ENCODE measurements at regions not wholly inside any gene's neighbourhood (a gene's known extent, or its start where the extent isn't known, plus 50 kb on each side); places are given as distances from the start of the nearest gene placed in this dataset.

DNA sequence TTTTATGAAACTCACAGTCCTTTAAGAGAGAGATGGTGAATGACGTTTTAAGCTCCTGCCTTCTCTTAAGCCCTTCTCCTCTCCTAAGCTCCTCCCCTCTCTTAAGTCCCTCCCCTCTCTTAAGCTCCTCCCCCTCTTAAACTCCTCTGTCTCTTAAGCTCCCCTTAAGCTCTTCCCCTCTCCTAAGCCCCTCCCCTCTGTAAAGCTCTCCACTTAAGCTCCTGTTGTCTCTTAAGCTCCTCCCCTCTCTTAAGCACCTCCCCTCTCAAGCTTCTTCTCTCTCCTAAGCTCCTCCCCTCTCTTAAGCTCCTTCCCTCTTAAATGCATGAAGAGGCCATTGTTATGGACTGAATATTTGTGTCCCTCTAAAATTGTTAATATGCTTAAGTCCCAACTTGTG lies 1180.6 kb upstream of the AUTS2 start:
- Histone ChIP-seq H3K27me3 (ENCODE audit: control insufficient read depth, insufficient read depth, low read length) (no peaks in the 10 kb centered on the region), H3K4me3 (ENCODE audit: low read length) (no peak overlapping the region), H3K9ac (ENCODE audit: low read length) (no peak overlapping the region), H3K4me1 (ENCODE audit: control insufficient read depth, low read depth, low read length) (no peaks in the 10 kb centered on the region), H3K36me3 (ENCODE audit: control insufficient read depth, low read depth, low read length) (no peaks in the 10 kb centered on the region), H3K9me3 (ENCODE audit: control insufficient read depth, low read depth, low read length) (no peaks in the 10 kb centered on the region), H3K27ac (ENCODE audit: low read length) (no peak overlapping the region)

DNA sequence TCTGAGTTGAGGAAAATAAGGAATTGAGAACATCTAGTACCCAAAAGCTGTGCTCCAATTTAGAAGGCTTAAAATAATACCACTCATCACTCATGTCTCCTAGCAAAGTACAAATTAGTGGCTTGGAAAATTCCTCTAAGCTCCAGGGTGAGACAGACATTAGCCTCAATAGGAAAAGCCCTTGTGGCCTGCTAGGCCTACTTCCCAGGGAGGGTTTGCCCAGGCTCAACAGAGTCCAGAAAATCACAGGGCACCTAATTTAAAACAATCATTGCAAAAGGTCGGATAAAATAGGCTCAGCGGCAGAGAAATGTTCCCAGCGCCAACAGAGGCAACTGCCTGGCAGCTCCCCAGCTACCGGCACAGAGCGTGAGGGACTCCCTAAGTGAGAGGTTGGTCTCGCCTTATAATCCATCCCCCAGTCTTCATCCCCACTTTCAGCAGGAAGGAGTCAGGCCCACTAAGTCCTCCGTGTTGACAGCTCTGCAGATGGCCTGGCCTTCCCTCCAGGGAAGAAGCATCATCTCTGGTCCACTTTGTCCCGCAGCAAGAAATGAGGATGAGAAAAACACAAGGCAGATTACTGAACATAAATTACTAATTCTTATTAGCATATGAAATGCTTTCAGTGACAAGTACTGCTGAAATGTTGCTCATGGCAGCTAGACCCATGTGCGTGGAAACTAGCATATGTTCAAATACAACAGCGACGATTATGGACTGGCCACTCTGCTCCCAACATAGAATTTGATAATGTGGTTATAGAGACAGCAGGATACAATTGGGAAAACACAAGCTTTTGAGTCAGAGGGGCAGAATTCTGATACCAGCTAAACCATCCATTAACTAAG lies 1177.7 kb upstream of the AUTS2 start:
- Histone ChIP-seq H3K9me3 (ENCODE audit: control insufficient read depth, low read depth, low read length) (no peaks in the 10 kb centered on the region), H3K36me3 (ENCODE audit: control insufficient read depth, low read depth, low read length) (no peaks in the 10 kb centered on the region), H3K4me3 (ENCODE audit: low read length) (no peak overlapping the region), H3K27ac (ENCODE audit: low read length) (no peak overlapping the region), H3K9ac (ENCODE audit: low read length) (no peak overlapping the region), H3K4me1 (ENCODE audit: control insufficient read depth, low read depth, low read length) (peaks cover 6% of the 10 kb centered on the region), H3K27me3 (ENCODE audit: control insufficient read depth, insufficient read depth, low read length) (no peaks in the 10 kb centered on the region)

DNA sequence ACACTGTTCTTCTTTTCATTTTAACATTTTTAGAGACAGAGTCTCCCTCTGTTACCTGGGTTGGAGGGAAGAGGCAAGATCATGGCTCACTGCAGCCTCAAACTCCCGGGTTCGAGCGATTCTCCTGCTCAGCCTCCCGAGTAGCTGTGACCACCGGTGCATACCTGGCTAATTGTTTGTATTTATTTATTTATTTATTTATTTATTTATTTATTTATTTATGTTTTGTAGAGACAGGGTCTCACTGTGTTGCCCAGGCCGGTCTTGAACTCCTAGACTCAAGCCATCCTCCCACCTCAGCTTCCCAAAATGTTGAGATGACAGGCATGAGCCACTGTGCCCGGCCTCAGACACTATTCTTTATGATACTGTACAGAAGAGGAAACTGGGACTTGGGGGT lies 1176.6 kb upstream of the AUTS2 start:
- Histone ChIP-seq H3K9me3 (ENCODE audit: control insufficient read depth, low read depth, low read length) (no peaks in the 10 kb centered on the region), H3K27me3 (ENCODE audit: control insufficient read depth, insufficient read depth, low read length) (no peaks in the 10 kb centered on the region), H3K4me1 (ENCODE audit: control insufficient read depth, low read depth, low read length) (peaks cover 6% of the 10 kb centered on the region), H3K36me3 (ENCODE audit: control insufficient read depth, low read depth, low read length) (no peaks in the 10 kb centered on the region), H3K9ac (ENCODE audit: low read length) (no peak overlapping the region), H3K27ac (ENCODE audit: low read length) (no peak overlapping the region), H3K4me3 (ENCODE audit: low read length) (no peak overlapping the region)

DNA sequence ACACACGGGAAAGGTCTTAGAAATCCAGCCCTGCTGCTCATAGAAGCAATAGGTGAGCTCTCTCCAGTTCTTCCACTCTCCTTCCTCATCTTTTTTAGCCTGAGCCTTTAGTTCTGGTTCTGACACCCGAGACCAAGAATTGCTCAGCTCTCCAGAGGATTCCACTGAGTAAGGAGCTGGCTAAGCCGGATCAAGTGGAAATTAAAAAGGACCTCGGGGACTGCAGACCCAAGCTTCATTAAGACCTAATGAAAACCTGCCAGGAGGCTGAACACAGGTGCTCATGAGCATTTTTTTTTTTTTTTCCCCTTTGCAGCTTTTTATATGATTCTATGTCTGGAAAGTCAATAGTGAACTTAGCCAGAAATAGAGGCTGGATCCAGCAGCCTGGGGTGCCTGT lies 1176.0 kb upstream of the AUTS2 start:
- no peak overlapping the region for H3K9ac ChIP-seq (ENCODE audit: low read length)
- no peaks in the 10 kb centered on the region for H3K27me3 ChIP-seq (ENCODE audit: control insufficient read depth, insufficient read depth, low read length)
- no peak overlapping the region for H3K4me3 ChIP-seq (ENCODE audit: low read length)
- peaks cover 6% of the 10 kb centered on the region for H3K4me1 ChIP-seq (ENCODE audit: control insufficient read depth, low read depth, low read length)
- H3K27ac ChIP-seq (ENCODE audit: low read length), result no peak overlapping the region
- no peaks in the 10 kb centered on the region for H3K36me3 ChIP-seq (ENCODE audit: control insufficient read depth, low read depth, low read length)
- no peaks in the 10 kb centered on the region for H3K9me3 ChIP-seq (ENCODE audit: control insufficient read depth, low read depth, low read length)

DNA sequence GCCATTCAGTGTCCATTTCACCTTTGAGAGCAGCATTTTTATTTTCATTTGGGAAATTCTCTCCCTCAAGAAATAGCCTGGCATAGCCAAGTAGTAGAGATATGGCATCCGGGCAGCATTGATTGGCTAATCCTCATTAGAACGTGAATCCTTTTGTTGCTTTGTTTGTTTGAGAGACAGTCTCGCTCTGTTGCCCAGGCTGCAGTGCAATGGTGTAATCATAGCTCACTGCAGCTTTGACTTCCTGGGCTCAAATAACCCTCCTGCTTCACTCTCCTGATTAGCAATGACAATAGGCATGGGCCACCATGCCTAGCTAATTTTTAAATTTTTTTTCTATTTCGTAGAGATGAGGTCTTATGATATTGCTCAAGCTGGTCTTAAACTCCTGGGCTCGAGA lies 1174.9 kb upstream of the AUTS2 start:
- Histone ChIP-seq H3K36me3 (ENCODE audit: control insufficient read depth, low read depth, low read length) (no peaks in the 10 kb centered on the region), H3K9me3 (ENCODE audit: control insufficient read depth, low read depth, low read length) (no peaks in the 10 kb centered on the region), H3K9ac (ENCODE audit: low read length) (no peak overlapping the region), H3K27me3 (ENCODE audit: control insufficient read depth, insufficient read depth, low read length) (no peaks in the 10 kb centered on the region), H3K4me3 (ENCODE audit: low read length) (no peak overlapping the region), H3K4me1 (ENCODE audit: control insufficient read depth, low read depth, low read length) (peaks cover 6% of the 10 kb centered on the region), H3K27ac (ENCODE audit: low read length) (no peak overlapping the region)

DNA sequence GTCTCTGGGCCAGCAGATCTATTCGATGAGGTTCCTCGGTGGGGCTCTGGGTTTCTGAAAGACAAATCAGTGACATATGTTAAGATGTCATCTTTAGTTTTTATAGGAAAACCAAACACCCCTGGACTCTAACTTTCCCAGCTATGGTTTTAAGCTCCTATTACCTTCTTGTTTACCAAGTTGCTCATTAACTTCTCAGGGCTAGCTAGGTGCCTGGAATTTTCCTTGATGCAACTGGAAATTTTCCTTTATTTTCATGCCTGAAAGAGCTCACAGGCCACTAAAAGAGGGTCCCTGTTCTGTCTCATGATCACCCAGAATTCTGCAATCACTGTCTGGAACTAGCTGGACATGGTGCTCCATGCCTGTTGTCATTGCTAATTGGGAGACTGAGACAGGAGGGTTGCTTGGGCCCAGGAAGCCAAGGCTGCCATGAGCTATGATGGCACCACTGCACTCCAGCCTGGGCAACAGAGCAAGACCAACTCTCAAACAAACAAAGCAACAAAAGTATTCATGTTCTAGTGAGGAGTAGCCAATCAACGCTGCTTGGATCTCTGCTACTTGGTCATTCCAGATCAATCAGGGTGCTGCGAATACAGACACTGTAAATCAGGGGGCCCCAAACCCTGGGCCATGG lies 1173.5 kb upstream of the AUTS2 start:
- Histone ChIP-seq H3K9me3 (ENCODE audit: control insufficient read depth, low read depth, low read length) (no peaks in the 10 kb centered on the region), H3K27ac (ENCODE audit: low read length) (no peak overlapping the region), H3K9ac (ENCODE audit: low read length) (no peak overlapping the region), H3K4me1 (ENCODE audit: control insufficient read depth, low read depth, low read length) (peaks cover 6% of the 10 kb centered on the region), H3K4me3 (ENCODE audit: low read length) (no peak overlapping the region), H3K36me3 (ENCODE audit: control insufficient read depth, low read depth, low read length) (no peaks in the 10 kb centered on the region), H3K27me3 (ENCODE audit: control insufficient read depth, insufficient read depth, low read length) (no peaks in the 10 kb centered on the region)

DNA sequence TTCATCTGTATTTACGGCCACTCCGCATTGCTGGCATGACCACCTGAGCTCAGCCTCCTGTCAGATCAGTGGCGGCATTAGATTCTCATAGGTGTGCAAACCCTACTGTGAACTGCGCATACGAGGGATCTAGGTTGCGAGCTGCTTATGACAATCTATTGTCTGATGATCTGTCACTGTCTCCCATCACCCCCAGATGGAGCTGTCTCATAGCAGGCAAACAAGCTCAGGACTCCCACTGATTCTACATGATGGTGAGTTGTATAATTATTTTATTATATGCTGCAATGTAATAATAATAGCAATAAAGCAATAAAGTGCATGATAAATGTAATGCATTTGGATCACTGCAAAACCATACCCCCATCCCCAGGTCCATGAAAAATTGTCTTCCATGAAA lies 1172.9 kb upstream of the AUTS2 start:
- no peaks in the 10 kb centered on the region for H3K9me3 ChIP-seq (ENCODE audit: control insufficient read depth, low read depth, low read length)
- no peak overlapping the region for H3K27ac ChIP-seq (ENCODE audit: low read length)
- H3K27me3 ChIP-seq (ENCODE audit: control insufficient read depth, insufficient read depth, low read length), result no peaks in the 10 kb centered on the region
- H3K36me3 ChIP-seq (ENCODE audit: control insufficient read depth, low read depth, low read length), result no peaks in the 10 kb centered on the region
- no peak overlapping the region for H3K9ac ChIP-seq (ENCODE audit: low read length)
- peaks cover 6% of the 10 kb centered on the region for H3K4me1 ChIP-seq (ENCODE audit: control insufficient read depth, low read depth, low read length)
- H3K4me3 ChIP-seq (ENCODE audit: low read length), result no peak overlapping the region

DNA sequence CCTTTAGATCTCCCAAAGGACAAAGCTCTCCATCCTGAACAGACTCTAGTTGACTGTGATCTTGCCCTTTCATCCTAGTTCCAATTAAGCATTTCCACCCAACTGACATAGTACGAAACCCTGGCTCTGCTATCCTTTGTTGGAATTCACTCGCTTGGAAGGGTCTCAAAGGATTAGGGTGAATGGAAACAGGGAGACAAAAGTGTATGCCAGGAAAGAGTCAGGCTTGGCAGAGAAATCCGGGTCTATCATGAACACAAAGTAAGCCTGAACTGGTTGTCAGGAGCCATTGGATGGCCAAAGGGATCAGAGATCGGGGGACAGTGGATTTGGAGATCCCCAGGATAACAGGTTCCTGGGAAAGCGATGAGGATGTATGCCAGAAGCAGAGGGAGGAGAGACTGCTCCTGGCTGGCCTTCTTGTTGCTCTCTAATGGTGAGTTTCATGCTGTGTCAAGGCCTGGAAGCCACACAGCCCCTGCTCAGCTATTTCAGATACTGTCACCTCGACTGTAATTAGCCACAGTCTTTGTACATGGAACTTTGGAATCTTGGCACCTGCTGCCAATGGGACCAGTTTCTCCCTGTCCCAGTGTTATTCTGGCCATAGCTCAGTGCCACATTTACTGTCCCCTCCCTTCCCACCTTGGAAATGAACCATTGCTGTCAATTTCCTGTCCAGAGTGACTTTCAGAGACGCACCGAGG lies 1168.7 kb upstream of the AUTS2 start:
- H3K4me3 ChIP-seq (ENCODE audit: low read length), result no peak overlapping the region
- H3K27me3 ChIP-seq (ENCODE audit: control insufficient read depth, insufficient read depth, low read length), result no peaks in the 10 kb centered on the region
- H3K4me1 ChIP-seq (ENCODE audit: control insufficient read depth, low read depth, low read length), result no peaks in the 10 kb centered on the region
- H3K9ac ChIP-seq (ENCODE audit: low read length), result no peak overlapping the region
- no peaks in the 10 kb centered on the region for H3K36me3 ChIP-seq (ENCODE audit: control insufficient read depth, low read depth, low read length)
- no peak overlapping the region for H3K27ac ChIP-seq (ENCODE audit: low read length)
- no peaks in the 10 kb centered on the region for H3K9me3 ChIP-seq (ENCODE audit: control insufficient read depth, low read depth, low read length)

DNA sequence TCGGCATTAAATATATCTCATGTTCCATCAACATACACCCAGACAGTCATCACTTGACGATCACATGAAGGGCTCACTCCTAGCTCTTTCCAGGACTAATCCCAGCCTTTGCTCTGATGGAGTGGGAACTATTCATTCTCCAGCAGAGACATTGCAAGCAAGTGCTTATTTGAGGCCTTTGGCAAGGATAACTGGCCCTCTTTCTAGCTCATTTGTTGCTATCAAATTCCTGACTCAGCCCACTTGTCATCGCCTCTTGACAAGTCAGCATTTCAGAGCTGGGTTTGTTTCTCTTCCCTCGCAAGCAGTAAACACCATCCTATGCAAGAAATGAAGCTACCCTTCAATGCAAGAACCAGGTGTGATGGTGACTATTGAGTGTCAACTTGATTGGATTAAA lies 1165.7 kb upstream of the AUTS2 start:
- H3K9me3 ChIP-seq (ENCODE audit: control insufficient read depth, low read depth, low read length), result no peaks in the 10 kb centered on the region
- no peaks in the 10 kb centered on the region for H3K27me3 ChIP-seq (ENCODE audit: control insufficient read depth, insufficient read depth, low read length)
- no peak overlapping the region for H3K9ac ChIP-seq (ENCODE audit: low read length)
- H3K27ac ChIP-seq (ENCODE audit: low read length), result no peak overlapping the region
- H3K4me1 ChIP-seq (ENCODE audit: control insufficient read depth, low read depth, low read length), result no peaks in the 10 kb centered on the region
- H3K4me3 ChIP-seq (ENCODE audit: low read length), result no peak overlapping the region
- H3K36me3 ChIP-seq (ENCODE audit: control insufficient read depth, low read depth, low read length), result no peaks in the 10 kb centered on the region

DNA sequence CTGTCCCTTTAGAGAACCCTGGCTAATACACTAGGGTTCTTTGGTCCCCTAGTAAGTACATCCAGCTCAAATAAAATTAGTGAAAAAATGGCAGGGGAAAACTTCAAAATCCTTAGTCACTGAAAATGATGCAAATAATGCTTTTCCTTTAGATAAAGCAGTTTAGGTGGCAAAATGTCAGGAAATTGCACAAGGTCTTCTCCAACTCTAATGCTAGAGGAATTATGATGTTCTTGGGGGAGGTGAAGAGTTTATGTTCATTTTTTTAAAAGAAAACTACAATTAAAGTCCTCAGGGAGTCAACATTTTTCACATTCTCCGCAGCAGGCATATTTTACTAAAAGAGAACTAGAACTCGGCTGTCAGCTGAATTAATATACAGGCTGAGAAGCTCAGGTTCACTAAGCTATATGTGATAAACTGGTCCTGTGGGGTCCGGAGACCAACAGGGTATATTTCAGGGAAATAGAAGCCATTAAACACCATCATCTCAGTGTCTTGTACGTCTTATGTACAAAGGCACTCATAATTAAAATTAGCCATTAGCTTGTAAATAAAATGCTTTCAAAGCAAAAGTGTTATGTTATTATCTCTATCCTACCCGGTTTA lies 1164.7 kb upstream of the AUTS2 start:
- H3K27me3 ChIP-seq (ENCODE audit: control insufficient read depth, insufficient read depth, low read length), result no peaks in the 10 kb centered on the region
- H3K4me1 ChIP-seq (ENCODE audit: control insufficient read depth, low read depth, low read length), result no peaks in the 10 kb centered on the region
- no peak overlapping the region for H3K27ac ChIP-seq (ENCODE audit: low read length)
- no peaks in the 10 kb centered on the region for H3K9me3 ChIP-seq (ENCODE audit: control insufficient read depth, low read depth, low read length)
- no peak overlapping the region for H3K9ac ChIP-seq (ENCODE audit: low read length)
- H3K36me3 ChIP-seq (ENCODE audit: control insufficient read depth, low read depth, low read length), result no peaks in the 10 kb centered on the region
- H3K4me3 ChIP-seq (ENCODE audit: low read length), result no peak overlapping the region

DNA sequence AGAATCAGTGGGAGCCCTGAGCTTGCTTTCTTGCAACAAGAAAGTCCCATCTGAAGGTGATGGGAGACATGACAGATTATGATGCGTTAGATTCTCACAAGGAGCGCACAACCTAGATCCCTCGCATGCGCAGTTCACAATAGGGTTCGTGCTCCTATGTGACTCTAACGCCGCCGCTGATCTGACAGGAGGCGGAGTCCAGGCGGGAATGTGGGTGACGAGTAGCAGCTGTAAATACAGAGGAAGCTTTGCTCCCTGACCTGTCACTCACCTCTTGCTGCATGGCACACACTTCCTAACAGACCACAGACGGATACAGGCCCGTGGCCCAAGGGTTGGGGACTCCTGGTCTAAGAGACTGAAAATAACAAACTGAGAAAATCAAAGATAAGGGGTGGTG lies 1163.4 kb upstream of the AUTS2 start:
- H3K36me3 ChIP-seq (ENCODE audit: control insufficient read depth, low read depth, low read length), result no peaks in the 10 kb centered on the region
- H3K27me3 ChIP-seq (ENCODE audit: control insufficient read depth, insufficient read depth, low read length), result no peaks in the 10 kb centered on the region
- H3K9me3 ChIP-seq (ENCODE audit: control insufficient read depth, low read depth, low read length), result no peaks in the 10 kb centered on the region
- no peak overlapping the region for H3K4me3 ChIP-seq (ENCODE audit: low read length)
- H3K4me1 ChIP-seq (ENCODE audit: control insufficient read depth, low read depth, low read length), result no peaks in the 10 kb centered on the region
- H3K9ac ChIP-seq (ENCODE audit: low read length), result no peak overlapping the region
- no peak overlapping the region for H3K27ac ChIP-seq (ENCODE audit: low read length)
